ENCODE measurements at regions not wholly inside any gene's neighbourhood (a gene's known extent, or its start where the extent isn't known, plus 50 kb on each side); places are given as distances from the start of the nearest gene placed in this dataset.

- DNase-seq (ENCODE audit: low spot score): no peak
Measured at GRCh38 chr6:113508249-113508648, 348.9 kb upstream of the MARCKS start.

- no peak for DNase-seq (ENCODE audit: low spot score)
Measured at GRCh38 chr6:113511100-113511499, 346.0 kb upstream of the MARCKS start.

- no peak for DNase-seq (ENCODE audit: low spot score)
Measured at GRCh38 chr6:113512576-113512975, 344.6 kb upstream of the MARCKS start.

GRCh38 chr6:113513086-113513485 lies 344.1 kb upstream of the MARCKS start:
- no peak for DNase-seq (ENCODE audit: low spot score)

- DNase-seq (ENCODE audit: low spot score): no peak
Measured at GRCh38 chr6:113522376-113522775, 334.8 kb upstream of the MARCKS start.

GRCh38 chr6:113524826-113525225 lies 332.3 kb upstream of the MARCKS start:
- DNase-seq (ENCODE audit: low spot score): no peak

GRCh38 chr6:113526553-113526952 lies 330.6 kb upstream of the MARCKS start:
- no peak for DNase-seq (ENCODE audit: low spot score)

GRCh38 chr6:113526995-113527394 lies 330.1 kb upstream of the MARCKS start:
- DNase-seq (ENCODE audit: low spot score): no peak

- DNase-seq (ENCODE audit: low spot score): no peak
Measured at GRCh38 chr6:113528111-113528510, 329.0 kb upstream of the MARCKS start.

GRCh38 chr6:113529196-113529595 lies 327.9 kb upstream of the MARCKS start:
- no peak for DNase-seq (ENCODE audit: low spot score)

- no peak for DNase-seq (ENCODE audit: low spot score)
Measured at GRCh38 chr6:113529879-113530278, 327.3 kb upstream of the MARCKS start.

- no peak for DNase-seq (ENCODE audit: low spot score)
Measured at GRCh38 chr6:113530769-113531168, 326.4 kb upstream of the MARCKS start.

GRCh38 chr6:113539202-113539601 lies 317.9 kb upstream of the MARCKS start:
- no peak for DNase-seq (ENCODE audit: low spot score)

- no peak for DNase-seq (ENCODE audit: low spot score)
Measured at GRCh38 chr6:113539623-113540022, 317.5 kb upstream of the MARCKS start.

GRCh38 chr6:113540466-113540865 lies 316.7 kb upstream of the MARCKS start:
- DNase-seq (ENCODE audit: low spot score): no peak

GRCh38 chr6:113551168-113551567 lies 306.0 kb upstream of the MARCKS start:
- DNase-seq (ENCODE audit: low spot score): no peak

GRCh38 chr6:113556775-113557174 lies 300.4 kb upstream of the MARCKS start:
- DNase-seq (ENCODE audit: low spot score): no peak

GRCh38 chr6:113558431-113558830 lies 298.7 kb upstream of the MARCKS start:
- DNase-seq (ENCODE audit: low spot score): no peak

- no peak for DNase-seq (ENCODE audit: low spot score)
Measured at GRCh38 chr6:113558966-113559365, 298.2 kb upstream of the MARCKS start.

- DNase-seq (ENCODE audit: low spot score): no peak
Measured at GRCh38 chr6:113560376-113560775, 296.8 kb upstream of the MARCKS start.

GRCh38 chr6:113560908-113561307 lies 296.2 kb upstream of the MARCKS start:
- no peak for DNase-seq (ENCODE audit: low spot score)

- DNase-seq (ENCODE audit: low spot score): no peak
Measured at GRCh38 chr6:113562248-113562647, 294.9 kb upstream of the MARCKS start.

GRCh38 chr6:113564371-113565171 lies 292.6 kb upstream of the MARCKS start:
- no peak for DNase-seq (ENCODE audit: low spot score)

- DNase-seq (ENCODE audit: low spot score): no peak
Measured at GRCh38 chr6:113565306-113565705, 291.8 kb upstream of the MARCKS start.
